ENCODE measurements at regions not wholly inside any gene's neighbourhood (a gene's known extent, or its start where the extent isn't known, plus 50 kb on each side); places are given as distances from the start of the nearest gene placed in this dataset.

DNA sequence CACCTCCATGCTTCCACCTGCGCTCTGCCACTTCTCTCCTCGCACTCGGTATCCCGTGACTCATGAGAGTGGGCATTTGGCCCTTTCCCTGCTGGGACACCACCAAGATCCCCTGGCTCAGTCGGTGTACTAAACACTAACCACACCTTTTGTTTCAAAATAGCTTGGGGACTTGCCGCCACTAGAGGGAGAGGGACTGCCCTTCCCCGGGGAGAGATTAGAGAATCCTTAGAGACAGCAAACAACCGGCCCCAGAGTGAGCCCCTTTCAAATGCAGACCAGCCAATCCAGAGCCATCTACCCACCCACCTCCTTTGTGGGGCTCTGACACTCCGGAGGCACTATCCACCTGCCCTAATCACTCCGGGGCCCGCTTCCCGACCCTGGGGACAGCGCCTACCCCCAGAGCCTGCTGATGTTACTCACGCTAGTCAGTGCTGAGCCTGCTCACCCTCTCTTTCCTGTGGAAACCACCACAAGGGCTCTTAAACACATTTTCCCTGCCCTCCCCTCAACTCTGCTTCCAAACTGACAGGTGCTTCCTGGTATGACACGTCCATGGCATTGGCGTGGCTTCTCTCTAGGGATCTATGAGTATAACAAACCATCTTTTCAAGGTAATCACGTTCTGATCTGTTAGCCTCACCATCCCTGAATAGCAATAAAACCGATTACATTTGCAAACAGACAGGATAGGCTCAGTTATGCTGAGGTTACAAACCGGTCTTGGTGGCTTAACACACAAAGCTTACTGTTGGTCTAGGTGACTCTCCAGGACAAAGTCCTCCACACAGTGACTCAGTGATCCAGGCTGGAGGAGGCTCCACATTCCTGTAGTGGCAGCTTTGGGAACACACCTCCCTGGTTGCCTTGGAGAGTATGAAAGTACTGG is 180.1 kb upstream of the MVB12B start:
- TF ChIP-seq, protein P1, sequence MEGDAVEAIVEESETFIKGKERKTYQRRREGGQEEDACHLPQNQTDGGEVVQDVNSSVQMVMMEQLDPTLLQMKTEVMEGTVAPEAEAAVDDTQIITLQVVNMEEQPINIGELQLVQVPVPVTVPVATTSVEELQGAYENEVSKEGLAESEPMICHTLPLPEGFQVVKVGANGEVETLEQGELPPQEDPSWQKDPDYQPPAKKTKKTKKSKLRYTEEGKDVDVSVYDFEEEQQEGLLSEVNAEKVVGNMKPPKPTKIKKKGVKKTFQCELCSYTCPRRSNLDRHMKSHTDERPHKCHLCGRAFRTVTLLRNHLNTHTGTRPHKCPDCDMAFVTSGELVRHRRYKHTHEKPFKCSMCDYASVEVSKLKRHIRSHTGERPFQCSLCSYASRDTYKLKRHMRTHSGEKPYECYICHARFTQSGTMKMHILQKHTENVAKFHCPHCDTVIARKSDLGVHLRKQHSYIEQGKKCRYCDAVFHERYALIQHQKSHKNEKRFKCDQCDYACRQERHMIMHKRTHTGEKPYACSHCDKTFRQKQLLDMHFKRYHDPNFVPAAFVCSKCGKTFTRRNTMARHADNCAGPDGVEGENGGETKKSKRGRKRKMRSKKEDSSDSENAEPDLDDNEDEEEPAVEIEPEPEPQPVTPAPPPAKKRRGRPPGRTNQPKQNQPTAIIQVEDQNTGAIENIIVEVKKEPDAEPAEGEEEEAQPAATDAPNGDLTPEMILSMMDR (conservative IDR thresholded peaks at IDR 0.05), result peak; percentile 74
- TF ChIP-seq ZFX (IDR thresholded peaks at IDR 0.05), result no peak

Measured in C4-2B (cell line).